ENCODE measurements at regions not wholly inside any gene's neighbourhood (a gene's known extent, or its start where the extent isn't known, plus 50 kb on each side); places are given as distances from the start of the nearest gene placed in this dataset.

DNA sequence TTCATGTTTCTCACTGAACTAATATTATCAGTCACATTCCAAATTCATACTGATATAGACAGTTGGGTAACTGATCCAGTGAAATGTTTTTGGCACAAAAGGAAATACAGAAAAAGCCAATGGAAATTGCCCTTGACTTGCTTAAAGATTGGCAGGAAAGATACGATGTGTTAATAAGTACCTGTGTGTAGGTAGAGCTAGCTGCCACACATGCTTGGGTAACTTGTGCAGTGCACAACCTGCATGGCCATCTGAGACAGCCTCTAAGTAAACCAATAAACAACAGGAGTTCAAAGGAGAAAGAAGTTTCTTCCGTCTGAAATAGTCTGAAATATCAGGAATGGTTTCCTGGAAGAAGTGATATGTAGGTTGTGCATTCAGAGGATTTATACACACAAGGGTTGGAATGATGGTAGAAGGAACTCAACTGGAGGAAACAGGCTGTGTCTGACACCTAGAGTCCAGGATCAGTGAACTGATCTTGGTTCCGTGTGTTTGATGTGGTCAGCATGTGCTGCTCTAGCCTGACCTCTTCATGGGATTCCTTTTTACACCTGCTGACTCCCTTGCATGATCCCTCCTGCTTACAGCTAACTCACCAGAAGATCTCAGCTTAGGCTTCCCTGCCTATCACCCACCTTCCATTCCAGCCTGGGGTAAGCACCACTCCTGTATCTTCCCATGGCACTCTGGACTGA, 81.4 kb upstream of the KRR1 start:
- Histone ChIP-seq H3K9me3 (ENCODE audit: control insufficient read depth in 5 of 5, low read length in 5 of 5) (peaks cover 0 to 4% (median 0%) of the 10 kb centered on the region in 5 donors), H3K27me3 (ENCODE audit: control insufficient read depth in 5 of 5, insufficient read depth in 4 of 5, low read length in 5 of 5) (no peaks in the 10 kb centered on the region), H3K9ac (ENCODE audit: low read length in 5 of 5) (no peak overlapping the region)

DNA sequence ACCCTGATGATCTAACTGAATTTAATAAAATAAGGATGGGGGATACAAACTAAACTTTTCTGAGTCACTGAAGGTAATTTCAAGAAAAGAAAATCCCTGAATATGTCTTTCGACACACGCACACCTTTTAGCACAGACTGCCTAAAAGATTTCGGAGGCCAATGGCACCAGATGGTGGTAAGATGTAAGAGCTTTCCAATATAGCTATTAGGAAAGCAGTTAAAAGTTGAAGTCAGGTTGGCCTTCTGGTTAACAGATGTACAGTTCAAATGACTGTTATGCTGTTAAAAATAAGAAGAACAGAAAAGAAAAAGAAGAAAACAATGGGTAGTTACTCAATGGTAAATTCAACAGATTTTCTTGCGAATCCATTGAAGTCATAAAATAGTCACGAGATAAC, 80.7 kb upstream of the KRR1 start:
- Histone ChIP-seq H3K4me1 (ENCODE audit: control insufficient read depth in 5 of 5, insufficient read depth in 5 of 5, low read length in 5 of 5) (no peaks in the 10 kb centered on the region), H3K36me3 (ENCODE audit: control insufficient read depth in 5 of 5, insufficient read depth in 5 of 5, low read length in 5 of 5) (no peaks in the 10 kb centered on the region)

More for the DNA sequence above, 81.4 kb upstream of the KRR1 start:
- Histone ChIP-seq H3K4me3 (ENCODE audit: low read depth in 1 of 5, low read length in 5 of 5) (no peak overlapping the region), H3K4me1 (ENCODE audit: control insufficient read depth in 5 of 5, insufficient read depth in 5 of 5, low read length in 5 of 5) (no peaks in the 10 kb centered on the region), H3K27ac (ENCODE audit: low read depth, low read length) (no peak overlapping the region), H3K36me3 (ENCODE audit: control insufficient read depth in 5 of 5, insufficient read depth in 5 of 5, low read length in 5 of 5) (no peaks in the 10 kb centered on the region)

DNA sequence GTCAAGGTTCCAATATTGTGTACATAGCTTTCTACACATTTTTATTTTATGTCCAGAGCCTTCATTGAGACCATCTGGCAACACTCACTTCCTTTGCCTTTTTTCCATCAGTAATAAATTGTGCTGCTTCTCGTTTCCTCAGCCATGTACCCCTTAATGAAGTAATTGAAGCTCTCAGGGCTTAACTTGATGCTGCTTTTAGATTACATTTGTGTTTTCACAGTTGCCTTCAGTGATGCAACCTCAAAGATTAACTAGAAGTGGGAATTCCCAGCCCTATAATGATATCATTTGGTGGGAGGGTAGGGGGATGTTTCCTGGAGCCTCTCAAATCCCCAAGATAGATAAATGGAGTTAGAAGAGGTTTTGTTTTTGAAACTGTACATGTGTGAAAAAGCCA, 80.2 kb upstream of the KRR1 start:
- H3K4me1 ChIP-seq (ENCODE audit: control insufficient read depth in 5 of 5, insufficient read depth in 5 of 5, low read length in 5 of 5) = no peaks in the 10 kb centered on the region
- H3K9me3 ChIP-seq (ENCODE audit: control insufficient read depth in 5 of 5, low read length in 5 of 5) = peaks cover 0 to 4% (median 0%) of the 10 kb centered on the region in 5 donors
- no peak overlapping the region for H3K9ac ChIP-seq (ENCODE audit: low read length in 5 of 5)
- no peaks in the 10 kb centered on the region for H3K27me3 ChIP-seq (ENCODE audit: control insufficient read depth in 5 of 5, insufficient read depth in 4 of 5, low read length in 5 of 5)
- H3K36me3 ChIP-seq (ENCODE audit: control insufficient read depth in 5 of 5, insufficient read depth in 5 of 5, low read length in 5 of 5) = no peaks in the 10 kb centered on the region
- H3K4me3 ChIP-seq (ENCODE audit: low read depth in 1 of 5, low read length in 5 of 5) = no peak overlapping the region
- H3K27ac ChIP-seq (ENCODE audit: low read depth, low read length) = no peak overlapping the region

More for the DNA sequence above, 80.7 kb upstream of the KRR1 start:
- no peak overlapping the region for H3K27ac ChIP-seq (ENCODE audit: low read depth, low read length)
- H3K9ac ChIP-seq (ENCODE audit: low read length in 5 of 5) = no peak overlapping the region
- H3K27me3 ChIP-seq (ENCODE audit: control insufficient read depth in 5 of 5, insufficient read depth in 4 of 5, low read length in 5 of 5) = no peaks in the 10 kb centered on the region
- peaks cover 0 to 4% (median 0%) of the 10 kb centered on the region in 5 donors for H3K9me3 ChIP-seq (ENCODE audit: control insufficient read depth in 5 of 5, low read length in 5 of 5)
- no peak overlapping the region for H3K4me3 ChIP-seq (ENCODE audit: low read depth in 1 of 5, low read length in 5 of 5)

DNA sequence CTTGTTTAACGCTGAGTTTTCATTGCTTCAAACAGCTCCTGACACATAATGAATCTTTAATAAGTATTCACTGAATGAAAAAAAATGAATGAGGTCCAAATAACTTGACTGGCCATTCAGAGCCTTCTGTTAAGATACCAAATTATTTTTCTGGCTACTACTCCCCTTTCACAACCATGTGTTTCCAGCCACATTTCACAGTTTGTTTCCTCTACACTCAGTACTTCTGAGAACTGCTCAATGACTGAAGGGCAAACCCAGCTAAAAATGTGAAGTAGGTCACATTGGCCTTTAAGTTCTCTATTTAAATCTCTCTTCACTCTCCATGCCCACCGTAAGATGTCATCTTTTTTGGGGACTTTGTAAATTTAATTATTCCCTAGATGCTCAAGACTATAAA, 78.4 kb upstream of the KRR1 start:
- Histone ChIP-seq H3K4me1 (ENCODE audit: control insufficient read depth in 5 of 5, insufficient read depth in 5 of 5, low read length in 5 of 5) (no peaks in the 10 kb centered on the region), H3K27me3 (ENCODE audit: control insufficient read depth in 5 of 5, insufficient read depth in 4 of 5, low read length in 5 of 5) (no peaks in the 10 kb centered on the region), H3K9ac (ENCODE audit: low read length in 5 of 5) (no peak overlapping the region), H3K27ac (ENCODE audit: low read depth, low read length) (no peak overlapping the region), H3K36me3 (ENCODE audit: control insufficient read depth in 5 of 5, insufficient read depth in 5 of 5, low read length in 5 of 5) (no peaks in the 10 kb centered on the region), H3K9me3 (ENCODE audit: control insufficient read depth in 5 of 5, low read length in 5 of 5) (peaks cover 0 to 2% (median 0%) of the 10 kb centered on the region in 5 donors), H3K4me3 (ENCODE audit: low read depth in 1 of 5, low read length in 5 of 5) (no peak overlapping the region)

DNA sequence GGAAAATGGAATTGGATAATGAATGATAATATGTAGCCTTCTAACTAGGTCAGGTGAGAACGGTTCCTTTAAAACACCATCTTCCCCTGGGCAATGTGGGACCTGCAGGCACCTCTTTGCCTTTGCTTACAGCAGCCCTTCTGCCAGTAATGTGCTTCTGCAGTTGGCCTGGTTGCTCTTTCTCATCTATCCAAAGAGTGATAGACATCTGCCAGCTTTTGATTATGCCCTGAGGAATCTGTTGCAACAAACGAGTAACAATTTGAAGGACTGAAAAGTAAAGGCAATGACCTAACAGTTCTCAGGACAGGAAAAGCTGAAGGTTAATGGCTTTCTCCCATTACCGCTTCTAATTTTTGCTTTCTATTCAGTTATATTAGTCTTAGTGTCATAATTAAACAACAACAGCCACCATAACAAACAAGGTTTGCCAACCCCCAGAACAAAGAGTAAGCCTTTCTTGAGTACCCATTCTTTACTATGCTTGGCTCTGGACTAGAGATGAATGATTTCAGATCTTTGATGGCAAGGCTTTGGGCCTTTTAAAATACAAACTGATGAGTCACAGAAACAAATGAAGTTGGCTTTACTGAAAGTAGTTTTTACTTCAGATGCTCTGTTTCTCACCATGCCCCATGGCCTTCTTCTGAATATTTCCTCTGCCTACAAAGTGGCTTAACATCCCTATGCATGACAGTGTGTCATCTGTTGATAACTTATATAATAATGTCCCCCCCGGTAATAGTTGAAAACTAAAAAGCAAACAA, 76.1 kb upstream of the KRR1 start:
- H3K9ac ChIP-seq (ENCODE audit: low read length in 5 of 5) = no peak overlapping the region
- H3K27me3 ChIP-seq (ENCODE audit: control insufficient read depth in 5 of 5, insufficient read depth in 4 of 5, low read length in 5 of 5) = no peaks in the 10 kb centered on the region
- no peaks in the 10 kb centered on the region for H3K4me1 ChIP-seq (ENCODE audit: control insufficient read depth in 5 of 5, insufficient read depth in 5 of 5, low read length in 5 of 5)
- no peaks in the 10 kb centered on the region for H3K9me3 ChIP-seq (ENCODE audit: control insufficient read depth in 5 of 5, low read length in 5 of 5)
- H3K4me3 ChIP-seq (ENCODE audit: low read depth in 1 of 5, low read length in 5 of 5) = no peak overlapping the region
- H3K27ac ChIP-seq (ENCODE audit: low read depth, low read length) = no peak overlapping the region
- H3K36me3 ChIP-seq (ENCODE audit: control insufficient read depth in 5 of 5, insufficient read depth in 5 of 5, low read length in 5 of 5) = no peaks in the 10 kb centered on the region

DNA sequence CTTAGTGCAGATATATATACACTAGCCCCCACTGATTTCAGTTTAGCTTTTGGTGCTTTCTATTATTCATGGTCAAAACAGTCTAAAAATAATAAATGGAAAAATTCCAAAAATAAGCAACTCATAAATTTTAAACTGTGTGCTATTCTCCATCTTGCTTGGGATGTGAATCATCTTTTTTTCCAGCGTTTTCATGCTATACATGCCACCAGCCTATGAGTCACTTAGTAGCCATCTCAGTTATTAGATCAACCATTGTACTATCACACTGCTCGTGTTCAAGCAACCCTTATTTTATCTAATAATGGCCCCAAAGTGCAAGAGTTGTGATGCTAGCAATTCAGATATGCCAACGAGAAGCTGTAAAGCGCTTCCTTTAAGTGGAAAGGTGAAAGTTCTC, 73.9 kb upstream of the KRR1 start:
- no peaks in the 10 kb centered on the region for H3K4me1 ChIP-seq (ENCODE audit: control insufficient read depth in 5 of 5, insufficient read depth in 5 of 5, low read length in 5 of 5)
- H3K4me3 ChIP-seq (ENCODE audit: low read depth in 1 of 5, low read length in 5 of 5) = no peak overlapping the region
- no peak overlapping the region for H3K9ac ChIP-seq (ENCODE audit: low read length in 5 of 5)

DNA sequence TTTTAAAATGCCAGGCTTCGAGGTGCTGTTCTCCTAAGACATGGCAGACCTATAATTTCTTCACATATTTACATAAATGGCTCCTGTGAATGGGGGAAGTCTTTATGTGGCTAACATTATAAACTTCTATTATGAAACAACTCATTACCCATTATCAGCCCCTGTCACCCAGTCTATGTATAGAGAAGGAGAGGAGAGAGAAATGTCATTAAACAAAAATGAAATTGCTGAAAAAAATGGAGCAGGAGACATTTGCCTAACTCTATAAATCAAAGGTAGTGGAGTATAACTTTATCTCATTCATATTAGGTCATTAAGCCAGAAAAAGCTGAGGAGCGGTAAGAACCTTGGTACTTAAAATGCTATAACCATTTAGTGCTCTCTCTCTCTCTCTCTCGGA, 71.9 kb upstream of the KRR1 start:
- H3K27ac ChIP-seq (ENCODE audit: low read depth, low read length) = no peak overlapping the region
- H3K9ac ChIP-seq (ENCODE audit: low read length in 5 of 5) = no peak overlapping the region
- no peaks in the 10 kb centered on the region for H3K4me1 ChIP-seq (ENCODE audit: control insufficient read depth in 5 of 5, insufficient read depth in 5 of 5, low read length in 5 of 5)
- no peaks in the 10 kb centered on the region for H3K27me3 ChIP-seq (ENCODE audit: control insufficient read depth in 5 of 5, insufficient read depth in 4 of 5, low read length in 5 of 5)
- H3K9me3 ChIP-seq (ENCODE audit: control insufficient read depth in 5 of 5, low read length in 5 of 5) = no peaks in the 10 kb centered on the region
- H3K36me3 ChIP-seq (ENCODE audit: control insufficient read depth in 5 of 5, insufficient read depth in 5 of 5, low read length in 5 of 5) = no peaks in the 10 kb centered on the region
- H3K4me3 ChIP-seq (ENCODE audit: low read depth in 1 of 5, low read length in 5 of 5) = no peak overlapping the region

More for the DNA sequence above, 73.9 kb upstream of the KRR1 start:
- H3K27ac ChIP-seq (ENCODE audit: low read depth, low read length) = no peak overlapping the region
- no peaks in the 10 kb centered on the region for H3K36me3 ChIP-seq (ENCODE audit: control insufficient read depth in 5 of 5, insufficient read depth in 5 of 5, low read length in 5 of 5)
- no peaks in the 10 kb centered on the region for H3K27me3 ChIP-seq (ENCODE audit: control insufficient read depth in 5 of 5, insufficient read depth in 4 of 5, low read length in 5 of 5)
- no peaks in the 10 kb centered on the region for H3K9me3 ChIP-seq (ENCODE audit: control insufficient read depth in 5 of 5, low read length in 5 of 5)

DNA sequence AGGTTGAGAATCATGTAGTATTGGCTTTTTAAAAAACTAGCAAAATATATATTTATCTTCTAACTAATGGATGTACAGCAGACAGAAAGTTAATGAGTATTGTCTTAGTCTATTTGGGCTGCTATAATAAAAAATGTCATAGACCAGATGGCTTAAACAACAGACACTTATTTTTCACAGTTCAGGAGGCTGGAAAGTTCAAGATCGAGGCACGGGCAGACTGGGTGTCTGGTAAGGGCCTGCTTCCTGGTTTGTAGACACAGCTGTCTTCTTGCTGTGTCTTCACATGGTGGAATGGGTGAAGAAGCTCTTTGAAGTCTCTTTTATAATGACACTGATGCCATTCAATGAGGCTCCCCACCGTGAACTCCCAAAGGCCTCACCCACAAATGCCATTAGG, 70.1 kb upstream of the KRR1 start:
- Histone ChIP-seq H3K27ac (ENCODE audit: low read depth, low read length) (no peak overlapping the region), H3K4me3 (ENCODE audit: low read depth in 1 of 5, low read length in 5 of 5) (no peak overlapping the region)

DNA sequence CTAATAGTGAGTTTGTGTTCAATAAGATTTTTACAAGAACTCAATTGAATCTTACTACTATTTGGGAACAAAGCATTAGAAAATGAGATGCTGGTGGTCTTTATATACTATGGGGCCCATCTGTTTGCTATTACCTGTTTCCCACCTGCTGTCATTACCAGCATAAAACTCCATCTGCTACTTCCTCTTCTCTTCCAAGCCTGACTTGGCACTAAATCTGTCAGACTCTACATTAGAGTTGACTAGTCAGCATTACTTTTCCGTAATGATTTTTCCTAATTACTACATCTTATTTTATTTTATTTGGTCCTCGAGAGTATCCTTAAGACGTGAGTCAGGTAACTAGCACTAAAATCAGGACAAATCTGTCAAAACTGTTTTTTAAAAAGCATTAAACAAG, 68.1 kb upstream of the KRR1 start:
- H3K36me3 ChIP-seq (ENCODE audit: control insufficient read depth in 5 of 5, insufficient read depth in 5 of 5, low read length in 5 of 5) = no peaks in the 10 kb centered on the region
- H3K4me3 ChIP-seq (ENCODE audit: low read depth in 1 of 5, low read length in 5 of 5) = no peak overlapping the region
- H3K9ac ChIP-seq (ENCODE audit: low read length in 5 of 5) = no peak overlapping the region
- no peaks in the 10 kb centered on the region for H3K27me3 ChIP-seq (ENCODE audit: control insufficient read depth in 5 of 5, insufficient read depth in 4 of 5, low read length in 5 of 5)
- no peaks in the 10 kb centered on the region for H3K4me1 ChIP-seq (ENCODE audit: control insufficient read depth in 5 of 5, insufficient read depth in 5 of 5, low read length in 5 of 5)
- H3K9me3 ChIP-seq (ENCODE audit: control insufficient read depth in 5 of 5, low read length in 5 of 5) = no peaks in the 10 kb centered on the region
- no peak overlapping the region for H3K27ac ChIP-seq (ENCODE audit: low read depth, low read length)

More for the DNA sequence above, 70.1 kb upstream of the KRR1 start:
- Histone ChIP-seq H3K9ac (ENCODE audit: low read length in 5 of 5) (no peak overlapping the region), H3K9me3 (ENCODE audit: control insufficient read depth in 5 of 5, low read length in 5 of 5) (no peaks in the 10 kb centered on the region), H3K36me3 (ENCODE audit: control insufficient read depth in 5 of 5, insufficient read depth in 5 of 5, low read length in 5 of 5) (no peaks in the 10 kb centered on the region), H3K4me1 (ENCODE audit: control insufficient read depth in 5 of 5, insufficient read depth in 5 of 5, low read length in 5 of 5) (no peaks in the 10 kb centered on the region), H3K27me3 (ENCODE audit: control insufficient read depth in 5 of 5, insufficient read depth in 4 of 5, low read length in 5 of 5) (no peaks in the 10 kb centered on the region)

DNA sequence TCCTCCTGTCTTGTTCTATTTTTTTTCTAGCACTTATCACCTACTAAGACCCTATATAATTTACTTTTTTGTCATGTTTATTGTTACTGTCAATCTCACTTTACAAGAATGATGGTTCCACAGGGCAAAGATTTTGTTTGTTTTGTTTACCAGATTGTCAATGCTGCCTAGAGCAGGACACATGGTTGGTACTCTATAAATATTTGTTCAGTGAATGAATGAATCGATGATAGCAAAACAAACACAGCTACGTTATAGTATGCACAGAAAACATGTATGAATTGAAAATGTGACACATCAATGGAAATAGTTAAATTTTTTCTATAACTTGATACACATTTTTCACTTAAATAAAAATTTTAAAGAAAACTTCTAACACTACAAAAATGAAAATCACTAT, 67.1 kb upstream of the KRR1 start:
- no peaks in the 10 kb centered on the region for H3K36me3 ChIP-seq (ENCODE audit: control insufficient read depth in 5 of 5, insufficient read depth in 5 of 5, low read length in 5 of 5)
- H3K4me1 ChIP-seq (ENCODE audit: control insufficient read depth in 5 of 5, insufficient read depth in 5 of 5, low read length in 5 of 5) = no peaks in the 10 kb centered on the region
- H3K27ac ChIP-seq (ENCODE audit: low read depth, low read length) = no peak overlapping the region
- no peaks in the 10 kb centered on the region for H3K27me3 ChIP-seq (ENCODE audit: control insufficient read depth in 5 of 5, insufficient read depth in 4 of 5, low read length in 5 of 5)
- H3K9me3 ChIP-seq (ENCODE audit: control insufficient read depth in 5 of 5, low read length in 5 of 5) = no peaks in the 10 kb centered on the region
- H3K9ac ChIP-seq (ENCODE audit: low read length in 5 of 5) = no peak overlapping the region
- no peak overlapping the region for H3K4me3 ChIP-seq (ENCODE audit: low read depth in 1 of 5, low read length in 5 of 5)

All from subcutaneous abdominal adipose tissue (tissue), 5 donors.